ENCODE measurements at regions not wholly inside any gene's neighbourhood (a gene's known extent, or its start where the extent isn't known, plus 50 kb on each side); places are given as distances from the start of the nearest gene placed in this dataset.

- TF ChIP-seq CTCF (IDR thresholded peaks at IDR 0.05) (no peak), POLR2A (IDR thresholded peaks at IDR 0.05) (no peak)
Measured at GRCh38 chrX:77065896-77066295, 381.3 kb upstream of the FGF16 start.

Data from testis (tissue), 2 donors.